DMS 273 (cell line): ENCODE measurements at regions not wholly inside any gene's neighbourhood (a gene's known extent, or its start where the extent isn't known, plus 50 kb on each side); places are given as distances from the start of the nearest gene placed in this dataset.
"Not testable (repeated sequence)": the region's sequence is repeated elsewhere in the genome, so short reads cannot be mapped to it uniquely, and the experiment has no call there.

Source experiments
- DNase-seq: peaks from one replicate; lab custom pipeline; 2025; ENCODE audit not compliant: unreplicated experiment; lab: John Stamatoyannopoulos, UW

DNA sequence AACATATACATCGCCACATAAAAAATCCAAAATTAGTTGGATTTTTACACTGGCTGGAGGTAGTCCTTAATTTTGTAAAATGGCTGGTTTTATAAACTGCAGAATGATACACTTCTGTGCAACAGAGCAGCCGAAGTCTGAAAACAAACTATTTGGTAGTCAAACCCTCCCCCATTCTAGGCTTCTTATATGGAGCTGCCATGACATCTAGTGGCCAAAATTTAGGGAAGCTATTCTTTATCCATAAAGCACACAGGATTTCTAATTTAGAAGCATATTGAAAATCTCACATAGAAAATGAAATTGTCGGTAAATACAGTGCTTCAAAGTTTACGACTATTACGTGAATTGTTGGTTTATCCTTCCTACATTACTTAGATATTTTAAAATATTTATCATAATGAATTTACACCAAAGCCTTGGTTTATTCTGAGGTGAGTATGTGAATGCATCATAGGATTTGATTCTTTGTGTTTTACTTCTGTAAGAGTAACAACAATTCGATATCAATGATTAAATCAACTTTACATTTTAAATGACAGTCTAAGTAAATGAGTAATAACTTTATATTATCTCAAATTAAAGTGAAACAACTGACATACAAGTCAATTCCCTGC lies 113.4 kb upstream of the FAM241A start:
- peak; percentile 76 for DNase-seq

DNA sequence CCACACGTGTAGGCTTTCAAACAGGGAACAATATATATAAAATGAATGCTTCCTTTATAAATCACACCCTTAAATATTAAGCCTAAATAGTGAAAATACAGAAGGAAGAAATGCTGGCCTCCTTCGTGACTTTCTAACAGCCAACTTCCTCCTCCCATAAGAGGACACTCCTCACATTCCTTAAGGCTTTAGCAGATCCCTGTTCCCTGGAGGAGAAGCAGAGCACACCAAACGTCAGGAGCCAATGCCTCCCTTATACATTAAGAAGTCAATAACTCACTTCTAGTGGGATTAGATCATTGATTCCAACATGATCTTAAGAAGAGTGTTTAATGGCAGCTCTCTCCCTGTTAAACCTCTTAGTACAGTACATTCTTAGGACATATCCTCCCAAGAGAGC lies 108.4 kb upstream of the FAM241A start:
- DNase-seq, result no peak

DNA sequence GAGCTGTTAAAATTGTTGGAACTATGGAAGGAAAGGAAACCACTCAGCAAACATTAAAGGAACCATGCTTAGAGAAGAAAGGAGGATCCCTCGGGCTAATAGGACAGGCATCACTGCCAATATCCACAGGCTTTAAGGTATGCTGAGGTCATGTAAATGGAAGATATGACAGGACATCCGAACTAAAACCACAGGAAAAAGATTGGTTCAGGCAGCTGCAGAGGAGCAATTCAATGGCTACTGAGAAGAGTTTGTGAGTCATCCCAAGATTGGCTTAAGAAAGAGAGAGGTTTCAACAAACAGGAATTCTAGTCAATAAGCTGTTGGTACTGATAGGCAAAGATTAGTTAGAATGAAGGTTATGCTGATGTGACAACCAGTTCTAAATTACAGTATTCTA lies 106.4 kb upstream of the FAM241A start:
- DNase-seq, result no peak

DNA sequence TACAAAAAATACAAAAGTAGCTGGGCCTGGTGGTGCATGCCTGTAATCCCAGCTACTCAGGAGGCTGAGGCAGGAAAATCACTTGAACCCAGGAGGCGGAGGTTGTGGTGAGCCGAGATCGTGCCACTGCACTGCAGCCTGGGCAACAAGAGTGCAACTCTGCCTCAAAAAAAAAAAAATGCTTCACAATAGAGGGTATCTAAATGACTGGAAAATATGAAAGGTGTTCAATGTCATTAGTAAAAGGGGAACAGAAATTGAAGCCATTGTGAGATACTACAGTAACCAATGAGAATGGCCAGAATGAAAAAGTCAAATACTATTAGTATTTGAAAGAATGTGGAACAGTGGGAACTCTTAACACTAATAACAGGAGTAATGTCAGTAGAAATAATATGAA lies 96.1 kb upstream of the FAM241A start:
- not testable (repeated sequence) for DNase-seq

DNA sequence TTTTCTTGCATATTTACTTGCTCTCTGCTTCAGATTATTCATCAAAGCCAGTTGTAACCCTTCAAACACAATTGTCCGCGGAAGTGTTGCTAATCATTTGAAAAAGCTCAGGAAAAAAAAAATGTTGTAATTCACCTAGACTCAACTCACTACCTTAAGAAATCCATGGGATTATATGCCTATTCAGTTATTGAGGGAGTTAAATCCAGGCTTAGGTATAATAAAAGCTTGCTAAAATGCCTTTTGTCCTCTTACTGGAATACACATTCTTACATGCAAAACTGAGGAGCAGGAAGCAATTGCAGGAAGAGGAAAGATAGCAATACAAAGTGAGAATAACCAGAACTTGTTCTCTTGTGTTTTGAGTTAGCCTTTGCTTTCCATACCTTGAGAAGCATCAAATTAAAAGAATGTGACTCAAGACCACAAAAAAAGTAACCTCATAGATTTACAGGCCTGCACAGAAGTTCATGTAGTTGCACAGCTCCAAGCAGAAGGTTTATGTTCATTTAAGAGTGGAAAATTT lies 91.4 kb upstream of the FAM241A start:
- peak; percentile 7 for DNase-seq

DNA sequence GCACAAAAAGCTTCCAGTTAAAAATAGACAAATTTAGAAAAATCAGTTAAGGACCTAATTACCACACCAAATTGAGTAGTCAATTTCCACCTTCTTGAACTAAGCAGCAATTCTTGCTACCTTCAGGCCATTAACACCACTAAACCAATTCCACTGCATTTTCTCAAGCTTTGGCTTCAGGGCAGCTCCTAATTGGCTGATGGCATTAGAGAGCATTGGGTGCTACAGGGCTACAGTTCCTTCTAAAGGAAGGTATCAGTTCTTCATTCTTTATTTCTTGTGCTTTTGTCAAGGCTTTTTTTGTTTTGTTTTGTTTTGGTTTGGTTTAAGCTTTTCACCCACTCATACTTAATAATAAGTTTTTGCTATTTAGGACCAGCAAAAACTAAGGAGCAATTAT lies 90.2 kb upstream of the FAM241A start:
- DNase-seq, result no peak

DNA sequence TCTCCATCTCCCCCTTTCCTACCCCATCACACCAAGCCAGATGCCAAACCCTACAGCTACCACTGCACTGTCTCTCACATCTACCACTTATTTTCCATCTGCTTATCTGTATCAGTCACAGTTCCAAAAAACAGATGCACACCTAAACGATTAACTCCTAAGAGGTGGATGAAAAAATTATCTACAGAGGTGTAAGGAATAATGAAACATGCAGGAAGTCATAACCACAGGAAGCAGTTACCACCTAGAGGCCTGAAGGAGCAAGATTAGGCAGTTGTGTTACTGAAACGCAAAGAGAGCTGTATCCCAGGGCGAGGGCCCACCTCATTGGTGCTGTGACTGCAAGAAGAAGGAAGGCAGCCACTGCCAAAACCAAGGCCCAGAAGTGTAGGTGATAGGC lies 87.8 kb upstream of the FAM241A start:
- DNase-seq, result no peak

DNA sequence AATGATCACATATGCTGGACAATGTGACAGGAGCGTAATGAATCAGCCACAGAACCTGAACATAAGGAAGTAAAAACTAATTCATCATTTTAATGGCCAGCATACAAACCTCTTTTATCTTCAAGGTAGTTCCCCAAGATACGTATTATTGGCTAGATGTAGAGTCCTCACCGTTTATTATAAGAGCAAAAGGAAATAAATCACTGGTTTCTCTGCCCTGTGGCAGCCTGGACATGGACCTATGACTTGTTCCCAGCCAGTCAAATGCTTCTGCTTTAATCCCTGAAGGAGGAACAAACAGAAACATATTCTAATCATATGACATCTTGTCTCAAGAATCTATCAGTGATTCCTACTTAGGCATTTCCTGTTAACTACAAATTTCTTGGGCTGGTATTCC lies 86.8 kb upstream of the FAM241A start:
- DNase-seq, result no peak

DNA sequence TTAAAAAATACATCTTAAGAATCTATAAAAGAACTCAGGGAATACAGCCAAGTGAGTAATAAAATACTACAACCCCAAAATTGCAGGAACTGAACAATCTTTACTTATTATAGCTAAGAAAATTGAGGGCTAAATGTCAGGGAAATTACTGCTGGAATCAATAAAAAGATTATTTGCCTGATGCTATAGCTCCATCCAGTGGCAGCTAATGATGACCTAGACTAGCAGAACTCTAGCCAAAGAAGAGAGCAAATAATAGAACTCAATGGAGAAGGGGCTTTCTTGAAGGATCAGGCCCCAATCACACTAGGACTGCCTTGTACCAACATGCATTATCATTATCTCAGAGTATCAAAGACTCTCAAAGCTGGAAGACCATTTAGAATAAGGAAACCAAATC lies 85.0 kb upstream of the FAM241A start:
- DNase-seq, result peak; percentile 60

DNA sequence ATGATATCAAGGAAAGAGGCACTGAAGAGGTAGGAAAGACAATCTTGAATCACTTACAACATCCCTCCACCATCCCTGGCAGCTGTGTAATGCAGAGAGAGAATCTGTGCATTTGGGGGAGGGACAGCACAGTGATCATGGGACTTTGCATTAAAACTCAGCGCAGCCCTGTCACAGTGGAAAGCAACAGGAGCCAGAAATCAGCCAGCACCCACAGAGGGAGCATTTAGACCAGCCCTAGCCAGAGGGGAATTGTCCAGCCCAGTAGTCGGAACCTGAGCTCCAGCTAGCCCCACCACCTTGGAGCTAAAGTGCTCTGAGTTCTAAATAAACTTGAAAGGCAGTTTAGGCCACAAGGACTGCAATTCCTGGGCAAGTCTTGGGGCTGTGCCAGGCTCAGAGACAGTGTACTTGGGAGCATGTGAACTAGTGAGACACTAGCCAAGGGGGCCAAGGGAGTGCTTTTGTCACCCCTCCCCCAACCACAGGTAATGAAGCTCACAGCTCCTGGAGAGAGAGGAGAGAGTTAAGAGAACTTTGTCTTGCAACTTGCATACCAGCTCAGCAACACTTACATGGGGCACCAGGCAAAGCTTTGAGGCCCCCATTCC lies 83.9 kb upstream of the FAM241A start:
- DNase-seq, result no peak

DNA sequence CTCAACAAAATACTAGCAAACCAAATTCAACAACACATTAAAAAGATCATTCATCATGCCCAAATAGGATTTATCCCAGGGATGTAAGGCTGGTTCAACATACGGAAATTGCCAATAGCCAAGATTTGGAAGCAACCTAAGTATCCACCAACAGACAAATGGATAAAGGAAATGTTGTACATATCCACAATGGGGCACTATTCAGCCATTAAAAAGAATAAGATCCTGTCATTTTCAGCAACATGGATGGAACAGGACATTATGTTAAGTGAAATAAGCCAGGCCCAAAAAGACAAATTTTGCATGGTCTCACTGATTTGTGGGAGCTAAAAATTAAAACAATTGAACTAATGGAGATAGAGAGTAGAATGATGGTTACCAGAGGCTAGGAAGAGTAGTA lies 82.0 kb upstream of the FAM241A start:
- DNase-seq, result peak; percentile 18

DNA sequence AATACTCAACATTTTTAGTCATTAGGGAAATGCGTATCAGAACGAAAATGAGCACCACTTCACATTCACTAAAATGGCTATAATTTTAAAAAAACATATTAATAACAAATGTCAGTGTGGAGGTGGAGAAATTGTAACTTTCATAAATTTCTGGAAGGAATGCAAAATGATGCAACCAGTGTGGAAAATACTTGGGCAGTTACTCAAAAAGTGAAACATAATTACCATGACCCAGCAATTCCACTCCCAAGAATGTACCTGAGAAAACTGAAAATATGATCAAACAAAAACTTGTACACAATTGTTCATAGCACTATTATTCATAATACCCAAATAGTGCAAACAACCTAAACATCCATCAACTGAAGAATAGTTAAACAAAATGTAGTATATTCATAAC lies 76.1 kb upstream of the FAM241A start:
- DNase-seq, result no peak

DNA sequence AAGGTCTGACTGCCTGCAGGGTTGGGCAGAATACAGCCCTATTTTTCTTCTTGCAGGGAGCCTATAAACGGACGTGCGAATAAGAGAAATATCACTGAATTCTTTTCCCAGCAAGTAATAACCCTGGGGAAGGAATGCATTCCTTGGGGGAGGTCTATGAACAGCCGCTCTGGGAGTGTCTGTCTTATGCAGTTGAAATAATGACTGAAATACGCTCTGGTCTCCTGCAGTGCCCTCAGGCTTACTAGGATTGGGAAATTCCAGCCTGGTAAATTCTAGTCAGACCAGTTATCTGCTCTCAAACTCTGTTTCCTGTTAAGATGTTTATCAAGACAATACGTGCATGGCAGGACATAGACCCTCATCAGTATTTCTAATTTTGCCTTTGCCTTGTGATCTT lies 72.1 kb upstream of the FAM241A start:
- DNase-seq, result peak; percentile 4

DNA sequence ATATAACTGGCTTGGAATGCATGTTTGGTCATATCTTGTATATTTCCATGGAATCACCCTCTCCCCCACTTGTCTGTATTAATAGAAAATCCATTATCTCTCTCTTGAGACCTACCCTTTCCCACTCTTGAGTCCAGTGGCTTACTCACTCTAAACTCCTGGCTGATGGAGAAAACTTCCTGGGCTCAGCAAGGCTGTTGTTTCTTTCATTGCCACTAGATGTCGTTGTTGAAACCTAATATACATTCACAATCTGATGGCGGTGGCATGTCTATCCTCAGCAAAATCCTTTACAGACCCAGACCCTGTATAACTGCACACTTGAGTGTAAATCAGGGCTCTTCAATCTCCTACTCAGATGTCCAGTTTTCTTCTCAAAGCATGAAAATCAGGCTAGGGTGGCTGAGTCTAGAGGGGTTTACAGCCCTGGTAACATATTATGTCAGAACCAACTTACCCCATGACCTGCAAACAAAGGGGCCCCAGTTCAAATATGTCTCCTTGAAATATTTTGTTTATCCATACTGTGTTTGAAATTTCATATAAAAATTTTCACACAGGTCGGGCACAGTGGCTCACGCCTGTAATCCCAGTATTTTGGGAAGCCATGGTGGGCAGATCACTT lies 70.0 kb upstream of the FAM241A start:
- DNase-seq, result peak; percentile 69

DNA sequence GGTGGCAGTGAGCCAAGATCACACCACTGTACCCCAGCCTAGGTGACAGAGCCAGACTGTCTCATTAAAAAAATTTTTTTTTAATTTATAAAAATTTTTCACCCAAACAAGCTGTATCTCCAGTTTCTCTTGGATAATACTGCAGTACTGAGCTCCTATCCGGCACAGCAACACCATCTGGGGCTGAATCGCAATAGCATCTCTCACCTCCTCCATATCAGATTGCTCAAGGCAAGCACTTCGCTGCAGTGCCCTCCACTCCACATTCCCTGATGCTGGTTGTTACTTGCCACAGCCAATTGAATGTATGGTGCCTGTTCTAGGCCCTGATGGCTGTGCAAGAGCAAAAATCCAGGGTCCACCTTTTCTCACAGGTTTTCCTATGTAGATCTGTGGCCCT lies 69.3 kb upstream of the FAM241A start:
- no peak for DNase-seq

DNA sequence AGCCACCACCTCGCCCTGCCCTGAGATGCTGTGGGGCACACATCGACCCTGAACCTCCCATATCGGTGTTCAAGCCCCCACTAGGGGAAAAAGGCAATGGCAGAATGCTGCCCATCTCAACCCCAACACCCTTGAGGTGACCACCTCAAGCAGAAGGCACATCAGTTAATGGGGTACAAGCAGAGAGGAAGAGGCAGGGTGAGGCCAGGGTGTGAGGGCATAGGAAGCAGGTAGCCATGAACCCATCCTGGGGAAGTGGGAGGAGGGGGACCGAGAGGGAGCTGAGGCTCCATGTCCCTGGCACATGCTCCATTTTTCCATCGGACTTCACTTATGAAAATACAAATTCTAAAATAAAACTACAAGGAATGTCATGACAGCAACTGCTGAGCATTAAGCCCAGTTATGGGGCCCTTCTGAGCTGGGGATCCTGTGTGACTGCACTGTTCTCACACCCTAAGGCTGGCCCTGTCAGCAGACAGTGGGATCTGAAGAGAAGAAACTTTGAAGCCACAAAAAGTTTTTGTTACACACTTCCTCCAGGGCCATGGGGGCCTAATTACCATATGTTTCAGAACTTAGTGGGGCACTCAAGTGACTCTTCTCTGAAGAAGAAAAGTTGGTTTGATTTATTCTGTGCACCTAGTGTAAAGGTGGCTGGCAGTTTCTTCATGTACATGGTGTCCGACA lies 68.2 kb upstream of the FAM241A start:
- DNase-seq, result no peak

DNA sequence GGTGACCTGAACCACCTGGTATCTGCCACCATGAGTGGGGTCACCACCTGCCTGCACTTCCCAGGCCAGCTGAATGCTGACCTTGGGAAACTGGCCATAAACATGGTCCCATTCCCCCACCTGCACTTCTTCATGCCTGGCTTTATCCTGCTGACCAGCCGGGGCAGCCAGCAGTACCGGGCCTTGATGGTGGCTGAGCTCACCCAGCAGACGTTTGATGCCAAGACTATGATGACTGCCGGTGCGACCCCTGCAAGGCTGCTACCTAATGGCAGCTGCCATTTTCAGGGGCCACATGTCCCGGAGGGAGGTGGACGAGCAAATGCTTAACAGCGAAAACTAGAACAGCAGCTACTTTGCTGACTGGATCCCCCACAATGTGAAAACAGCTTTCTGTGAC lies 67.5 kb upstream of the FAM241A start:
- DNase-seq, result no peak

DNA sequence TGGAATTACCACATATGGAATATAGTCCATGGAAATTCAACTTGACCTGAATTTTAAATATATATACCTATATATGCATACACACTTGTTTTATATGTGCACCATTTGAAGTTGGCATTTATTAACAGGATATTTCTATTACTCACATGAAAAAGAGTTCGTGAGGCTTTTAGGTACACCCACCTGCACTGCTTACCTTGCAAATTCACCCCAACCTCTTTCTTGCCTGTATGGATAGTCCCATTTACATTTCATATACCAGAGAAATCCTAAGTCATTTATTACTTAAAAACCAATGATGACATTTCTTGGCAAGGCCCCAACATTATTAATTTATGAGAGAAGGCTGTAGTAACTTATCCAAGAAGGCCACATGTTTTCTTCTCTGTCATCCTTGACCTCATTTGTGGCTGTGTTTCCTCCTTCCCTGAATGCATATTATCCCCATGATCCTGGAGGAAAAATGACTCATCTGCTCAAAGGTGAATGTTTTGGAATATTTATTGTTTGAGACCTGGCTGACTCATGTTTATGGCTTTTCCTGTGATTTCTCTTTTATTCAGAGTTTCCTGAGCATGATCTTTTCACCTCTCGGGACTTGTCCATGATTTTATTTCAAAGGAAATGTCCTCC lies 62.2 kb upstream of the FAM241A start:
- DNase-seq, result peak; percentile 10

DNA sequence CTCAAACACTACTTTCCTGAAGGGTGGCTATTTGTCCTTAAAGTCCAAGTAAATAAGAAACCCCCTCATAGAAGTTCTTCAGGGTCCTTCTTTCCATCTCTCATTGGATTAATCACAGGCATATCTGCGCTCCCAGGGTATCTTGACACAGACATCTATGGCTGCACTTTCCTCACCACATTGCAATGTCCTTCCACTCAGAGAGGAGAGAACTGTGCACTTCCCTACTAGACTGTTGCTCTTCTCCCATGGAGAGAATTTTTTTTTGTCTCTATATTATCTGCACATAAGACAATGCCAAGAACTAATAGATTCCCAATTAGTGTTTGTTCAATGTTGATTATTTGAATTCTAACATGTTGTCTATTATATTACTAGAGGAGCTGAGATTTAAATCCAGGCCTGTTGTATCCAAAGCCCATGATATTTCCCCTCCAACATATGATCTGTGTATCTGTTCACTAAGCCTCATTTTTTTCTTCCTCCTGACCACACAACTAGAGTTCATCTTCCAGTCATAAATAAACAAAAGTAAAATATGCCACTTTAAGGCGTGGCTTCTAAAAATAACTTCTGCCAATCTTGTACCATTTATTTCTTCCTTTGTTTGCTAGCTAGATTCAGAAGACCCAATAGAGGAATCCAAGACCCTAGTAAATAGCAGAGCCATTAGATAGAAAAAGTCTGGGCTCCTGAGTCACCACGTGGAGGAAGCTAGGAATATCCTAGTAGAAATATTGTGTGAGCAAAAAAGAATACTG lies 61.5 kb upstream of the FAM241A start:
- DNase-seq, result no peak

DNA sequence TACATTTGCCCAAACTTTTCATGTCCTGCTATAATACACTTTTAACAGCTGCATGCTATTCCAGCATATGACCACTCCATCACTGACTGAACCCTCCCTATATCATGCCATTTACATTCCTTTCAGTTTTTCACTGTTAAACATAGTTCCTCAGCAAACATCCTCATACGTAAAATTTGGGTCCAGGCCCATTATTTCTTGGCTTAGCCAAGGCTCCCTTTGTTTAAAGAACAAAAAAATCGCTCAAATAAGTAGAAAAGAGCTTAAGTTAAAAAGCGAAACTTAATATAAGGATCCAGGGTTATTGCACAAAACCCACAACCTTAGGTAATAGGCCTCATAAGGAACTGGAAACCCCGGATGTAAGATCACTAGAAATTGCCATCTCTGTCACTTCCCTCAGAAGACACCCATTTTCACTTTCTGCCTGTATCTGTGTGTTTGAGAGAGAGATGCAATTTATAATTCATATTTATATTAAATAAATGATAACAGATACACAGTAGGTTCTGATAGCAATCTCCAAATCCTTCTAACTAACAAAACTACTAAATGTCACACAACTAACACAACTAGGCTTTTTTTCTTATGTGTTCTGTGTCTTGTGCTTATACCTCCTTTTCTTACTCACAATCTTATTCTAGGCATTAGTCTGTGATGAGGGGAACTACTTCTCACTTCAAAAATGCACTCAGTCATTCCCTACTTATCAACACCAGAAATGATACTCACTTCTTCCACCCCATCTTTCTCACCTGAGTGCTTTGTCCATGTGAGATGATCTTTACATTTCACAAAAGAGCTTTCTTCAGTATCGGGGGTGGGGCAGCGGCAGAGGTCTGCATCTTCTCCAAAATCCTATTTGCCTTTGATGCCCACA lies 59.9 kb upstream of the FAM241A start:
- DNase-seq, result no peak
